ENCODE measurements at regions not wholly inside any gene's neighbourhood (a gene's known extent, or its start where the extent isn't known, plus 50 kb on each side); places are given as distances from the start of the nearest gene placed in this dataset.

GRCh38 chr20:50242548-50242862, 51.9 kb downstream of the CEBPB start:
- ATAC-seq (no peak), DNase-seq (ENCODE audit: low spot score in 2 of 2) (no peak)
- Mint-ChIP-seq H3K4me3 (no peak overlapping the region), H3K4me1 (no peaks in the 10 kb centered on the region), H3K9me3 (no peaks in the 10 kb centered on the region), H3K36me3 (no peaks in the 10 kb centered on the region), H3K27ac (no peak overlapping the region)

GRCh38 chr20:50242863-50243609, 52.4 kb downstream of the CEBPB start:
- DNase-seq (ENCODE audit: low spot score in 2 of 2): no peak
- H3K4me1 Mint-ChIP-seq: no peaks in the 10 kb centered on the region
- no peak for ATAC-seq
- no peak overlapping the region for H3K27ac Mint-ChIP-seq
- H3K9me3 Mint-ChIP-seq: no peaks in the 10 kb centered on the region
- no peaks in the 10 kb centered on the region for H3K36me3 Mint-ChIP-seq
- H3K4me3 Mint-ChIP-seq: no peak overlapping the region

GRCh38 chr20:50243610-50244351, 53.2 kb downstream of the CEBPB start:
- H3K36me3 Mint-ChIP-seq: no peaks in the 10 kb centered on the region
- ATAC-seq: no peak
- no peak overlapping the region for H3K27ac Mint-ChIP-seq
- H3K4me1 Mint-ChIP-seq: no peaks in the 10 kb centered on the region
- no peak overlapping the region for H3K4me3 Mint-ChIP-seq
- DNase-seq (ENCODE audit: low spot score in 2 of 2): no peak
- no peaks in the 10 kb centered on the region for H3K9me3 Mint-ChIP-seq

GRCh38 chr20:50244352-50245149, 53.9 kb downstream of the CEBPB start:
- Mint-ChIP-seq H3K4me1 (no peaks in the 10 kb centered on the region), H3K4me3 (no peak overlapping the region), H3K36me3 (no peaks in the 10 kb centered on the region), H3K27ac (no peak overlapping the region), H3K9me3 (no peaks in the 10 kb centered on the region)
- ATAC-seq (no peak), DNase-seq (ENCODE audit: low spot score in 2 of 2) (no peak)

GRCh38 chr20:50245498-50246366, 55.1 kb downstream of the CEBPB start:
- no peaks in the 10 kb centered on the region for H3K36me3 Mint-ChIP-seq
- DNase-seq (ENCODE audit: low spot score in 2 of 2) (no peak), ATAC-seq (no peak)
- no peak overlapping the region for H3K4me3 Mint-ChIP-seq
- H3K9me3 Mint-ChIP-seq: no peaks in the 10 kb centered on the region
- H3K27ac Mint-ChIP-seq: peak overlapping the region; percentile 43
- H3K4me1 Mint-ChIP-seq: no peaks in the 10 kb centered on the region

GRCh38 chr20:50246367-50247195, 56.0 kb downstream of the CEBPB start:
- Mint-ChIP-seq H3K36me3 (no peaks in the 10 kb centered on the region), H3K4me1 (no peaks in the 10 kb centered on the region), H3K4me3 (no peak overlapping the region), H3K9me3 (no peaks in the 10 kb centered on the region), H3K27ac (peak overlapping the region; percentile 29)
- peak; percentile 6 for ATAC-seq
- no peak for DNase-seq (ENCODE audit: low spot score in 2 of 2)

- H3K27ac Mint-ChIP-seq: peak overlapping the region; percentile 29
- H3K36me3 Mint-ChIP-seq: no peaks in the 10 kb centered on the region
- DNase-seq (ENCODE audit: low spot score in 2 of 2) (no peak), ATAC-seq (no peak)
- H3K4me3 Mint-ChIP-seq: no peak overlapping the region
- no peaks in the 10 kb centered on the region for H3K9me3 Mint-ChIP-seq
- H3K4me1 Mint-ChIP-seq: no peaks in the 10 kb centered on the region
Measured at GRCh38 chr20:50247196-50248094, 56.8 kb downstream of the CEBPB start.

GRCh38 chr20:50248104-50248641, 57.5 kb downstream of the CEBPB start:
- H3K4me1 Mint-ChIP-seq: no peaks in the 10 kb centered on the region
- ATAC-seq: no peak
- H3K36me3 Mint-ChIP-seq: no peaks in the 10 kb centered on the region
- H3K9me3 Mint-ChIP-seq: no peaks in the 10 kb centered on the region
- H3K4me3 Mint-ChIP-seq: no peak overlapping the region
- H3K27ac Mint-ChIP-seq: peak overlapping the region; percentile 29
- no peak for DNase-seq (ENCODE audit: low spot score in 2 of 2)

GRCh38 chr20:50249447-50250388, 59.1 kb downstream of the CEBPB start:
- H3K4me1 Mint-ChIP-seq: no peaks in the 10 kb centered on the region
- H3K27ac Mint-ChIP-seq: peak overlapping the region; percentile 35
- no peak overlapping the region for H3K4me3 Mint-ChIP-seq
- DNase-seq (ENCODE audit: low spot score in 2 of 2): no peak
- no peaks in the 10 kb centered on the region for H3K9me3 Mint-ChIP-seq
- H3K36me3 Mint-ChIP-seq: no peaks in the 10 kb centered on the region
- no peak for ATAC-seq

- H3K36me3 Mint-ChIP-seq: no peaks in the 10 kb centered on the region
- H3K4me1 Mint-ChIP-seq: no peaks in the 10 kb centered on the region
- no peak for DNase-seq (ENCODE audit: low spot score in 2 of 2)
- ATAC-seq: no peak
- H3K4me3 Mint-ChIP-seq: no peak overlapping the region
- no peak overlapping the region for H3K27ac Mint-ChIP-seq
- no peaks in the 10 kb centered on the region for H3K9me3 Mint-ChIP-seq
Measured at GRCh38 chr20:50250679-50251382, 60.2 kb downstream of the CEBPB start.

GRCh38 chr20:50251383-50251748, 60.7 kb downstream of the CEBPB start:
- no peaks in the 10 kb centered on the region for H3K4me1 Mint-ChIP-seq
- H3K4me3 Mint-ChIP-seq: no peak overlapping the region
- DNase-seq (ENCODE audit: low spot score in 2 of 2) (no peak), ATAC-seq (no peak)
- H3K9me3 Mint-ChIP-seq: no peaks in the 10 kb centered on the region
- H3K36me3 Mint-ChIP-seq: no peaks in the 10 kb centered on the region
- no peak overlapping the region for H3K27ac Mint-ChIP-seq

- no peak for DNase-seq (ENCODE audit: low spot score in 2 of 2)
- no peak overlapping the region for H3K27ac Mint-ChIP-seq
Measured at GRCh38 chr20:50251992-50252511, 61.4 kb downstream of the CEBPB start.

More at GRCh38 chr20:50251992-50252511, 61.4 kb downstream of the CEBPB start:
- Mint-ChIP-seq H3K9me3 (no peaks in the 10 kb centered on the region), H3K4me3 (no peak overlapping the region), H3K36me3 (no peaks in the 10 kb centered on the region), H3K4me1 (no peaks in the 10 kb centered on the region)
- ATAC-seq: no peak

All from stimulated activated effector memory CD8-positive, alpha-beta T cell treated with anti-CD3 and anti-CD28 coated beads, Interleukin-12 subunit alpha, Interleukin-12 subunit beta, amount 100 ng/mL, for 72 hours (primary cell).